Activated naive CD8-positive, alpha-beta T cell (primary cell): ENCODE measurements at regions not wholly inside any gene's neighbourhood (a gene's known extent, or its start where the extent isn't known, plus 50 kb on each side); places are given as distances from the start of the nearest gene placed in this dataset.

Experiments used
- H3K27ac Mint-ChIP-seq: one replicate; pipeline ENCODE4 v1.8.0; 2021; ENCODE audit warnings: mixed read lengths
- H3K27me3 Mint-ChIP-seq: one replicate; pipeline ENCODE4 v1.8.0; 2021; ENCODE audit warnings: mixed read lengths
- H3K36me3 Mint-ChIP-seq: one replicate; pipeline ENCODE4 v1.8.0; 2021; ENCODE audit warnings: mixed read lengths
- H3K4me1 Mint-ChIP-seq: one replicate; pipeline ENCODE4 v1.8.0; 2021; ENCODE audit warnings: low read depth, mixed read lengths
- H3K4me3 Mint-ChIP-seq: one replicate; pipeline ENCODE4 v1.8.0; 2021; ENCODE audit warnings: mild to moderate bottlenecking, mixed read lengths
- H3K9me3 Mint-ChIP-seq: one replicate; pipeline ENCODE4 v1.8.0; 2021; ENCODE audit warnings: low read depth, mixed read lengths

DNA sequence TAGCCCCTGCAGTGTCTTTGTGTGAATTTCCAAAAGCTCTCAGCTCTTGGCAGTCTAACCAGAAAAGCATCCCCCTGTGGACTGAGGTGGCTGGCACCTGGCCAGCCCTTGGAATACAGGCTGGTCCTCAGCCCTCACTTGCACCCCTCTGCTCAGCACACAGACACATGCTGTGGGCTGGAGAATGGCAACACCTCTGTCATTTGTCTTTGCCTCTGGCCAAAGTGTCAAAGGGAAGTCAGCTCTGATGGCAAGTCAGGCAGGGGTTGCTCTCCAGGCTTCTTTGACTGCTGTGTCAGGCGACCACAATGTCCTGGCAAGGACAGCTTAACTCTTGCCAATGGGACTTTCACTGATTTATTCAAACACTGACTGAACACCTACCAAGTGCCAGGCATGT, 724.8 kb downstream of the INHBA start:
- no peak overlapping the region for H3K27ac Mint-ChIP-seq
- no peak overlapping the region for H3K4me3 Mint-ChIP-seq
- no peaks in the 10 kb centered on the region for H3K36me3 Mint-ChIP-seq

DNA sequence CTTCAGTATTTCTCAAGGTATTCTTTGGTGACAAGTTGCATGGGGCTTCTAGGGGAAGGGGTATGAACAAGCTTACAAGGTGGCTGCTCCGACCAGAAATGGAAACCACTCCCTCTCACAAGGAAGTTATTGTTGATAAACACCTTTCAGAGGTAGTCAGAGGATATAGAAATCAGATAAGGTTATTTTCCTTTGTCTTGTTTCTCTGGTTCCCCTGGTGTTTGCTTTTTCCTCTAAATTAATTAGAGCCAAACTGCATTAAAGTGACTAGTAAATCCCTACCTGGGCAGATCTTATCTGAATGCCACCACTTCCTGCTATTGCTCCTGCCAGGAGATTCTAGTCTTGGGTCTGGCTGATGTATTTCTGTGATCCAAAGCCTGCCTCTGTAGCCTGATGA, 725.4 kb downstream of the INHBA start:
- H3K36me3 Mint-ChIP-seq: no peaks in the 10 kb centered on the region
- H3K4me1 Mint-ChIP-seq: no peaks in the 10 kb centered on the region
- H3K27me3 Mint-ChIP-seq: no peaks in the 10 kb centered on the region
- H3K9me3 Mint-ChIP-seq: peaks cover 9% of the 10 kb centered on the region
- H3K27ac Mint-ChIP-seq: no peak overlapping the region
- no peak overlapping the region for H3K4me3 Mint-ChIP-seq

More for the DNA sequence above, 724.8 kb downstream of the INHBA start:
- no peaks in the 10 kb centered on the region for H3K27me3 Mint-ChIP-seq
- H3K9me3 Mint-ChIP-seq: peaks cover 10% of the 10 kb centered on the region
- H3K4me1 Mint-ChIP-seq: no peaks in the 10 kb centered on the region

DNA sequence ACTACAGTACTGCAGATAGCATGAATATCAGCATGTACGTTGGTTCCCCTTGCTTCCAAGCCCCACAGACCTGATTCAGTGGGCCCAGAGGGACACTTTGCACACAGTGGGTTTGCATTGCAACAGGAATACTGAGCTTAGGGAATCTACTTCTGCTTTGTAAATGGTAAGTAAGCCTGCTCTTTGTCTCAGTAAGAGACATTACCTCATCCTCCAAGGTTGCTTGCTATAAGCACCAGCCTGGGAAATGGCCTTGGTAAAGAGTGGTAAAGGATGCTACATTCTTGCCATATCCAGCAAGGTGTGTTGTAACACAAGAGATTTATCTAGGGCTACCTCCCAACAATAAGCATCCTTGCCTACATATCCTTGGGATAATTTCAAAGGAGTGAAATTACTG, 730.5 kb downstream of the INHBA start:
- H3K36me3 Mint-ChIP-seq: no peaks in the 10 kb centered on the region
- H3K27ac Mint-ChIP-seq: no peak overlapping the region
- H3K27me3 Mint-ChIP-seq: no peaks in the 10 kb centered on the region
- H3K4me3 Mint-ChIP-seq: no peak overlapping the region
- peaks cover 6% of the 10 kb centered on the region for H3K9me3 Mint-ChIP-seq
- no peaks in the 10 kb centered on the region for H3K4me1 Mint-ChIP-seq

DNA sequence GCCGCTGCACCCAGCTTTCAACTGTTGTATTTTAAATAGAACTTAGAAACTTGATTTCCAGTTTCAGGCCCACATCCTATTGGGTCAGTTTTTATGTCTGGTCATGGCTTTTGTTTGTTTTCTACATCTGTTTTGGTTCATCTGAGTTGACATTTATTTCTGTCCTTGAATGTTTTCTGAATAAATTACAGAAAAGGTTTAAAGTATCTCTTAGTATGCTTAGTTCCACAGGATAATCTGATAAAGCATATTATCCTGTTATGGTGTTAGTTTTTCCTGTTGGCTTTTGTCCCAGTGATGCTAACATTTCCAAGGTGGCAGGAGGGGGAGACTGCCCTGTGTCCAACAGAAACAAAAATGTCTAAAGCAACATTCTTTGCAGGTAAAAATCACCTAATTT, 733.2 kb downstream of the INHBA start:
- no peaks in the 10 kb centered on the region for H3K27me3 Mint-ChIP-seq
- no peak overlapping the region for H3K4me3 Mint-ChIP-seq
- H3K9me3 Mint-ChIP-seq: no peaks in the 10 kb centered on the region
- H3K36me3 Mint-ChIP-seq: no peaks in the 10 kb centered on the region
- no peak overlapping the region for H3K27ac Mint-ChIP-seq
- H3K4me1 Mint-ChIP-seq: no peaks in the 10 kb centered on the region

DNA sequence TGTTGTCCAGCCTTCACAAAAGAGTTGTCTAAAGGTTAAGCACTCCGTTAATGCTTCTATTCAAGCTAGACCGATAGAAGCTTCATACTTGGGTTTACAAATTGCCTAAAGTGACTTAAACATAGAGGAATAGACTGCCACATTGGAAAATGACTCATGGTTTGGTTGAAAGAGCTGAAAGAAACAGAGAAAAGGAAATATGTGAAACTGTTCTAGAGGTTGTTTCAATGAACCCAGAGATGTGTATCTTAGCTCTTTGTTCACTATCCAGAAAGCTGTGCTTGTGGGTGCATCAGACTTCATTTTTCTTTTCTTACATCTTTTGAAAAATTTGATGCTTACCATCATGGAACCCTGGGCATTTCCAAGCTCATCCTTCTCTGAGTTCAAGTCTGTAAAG, 736.2 kb downstream of the INHBA start:
- H3K4me1 Mint-ChIP-seq: no peaks in the 10 kb centered on the region

DNA sequence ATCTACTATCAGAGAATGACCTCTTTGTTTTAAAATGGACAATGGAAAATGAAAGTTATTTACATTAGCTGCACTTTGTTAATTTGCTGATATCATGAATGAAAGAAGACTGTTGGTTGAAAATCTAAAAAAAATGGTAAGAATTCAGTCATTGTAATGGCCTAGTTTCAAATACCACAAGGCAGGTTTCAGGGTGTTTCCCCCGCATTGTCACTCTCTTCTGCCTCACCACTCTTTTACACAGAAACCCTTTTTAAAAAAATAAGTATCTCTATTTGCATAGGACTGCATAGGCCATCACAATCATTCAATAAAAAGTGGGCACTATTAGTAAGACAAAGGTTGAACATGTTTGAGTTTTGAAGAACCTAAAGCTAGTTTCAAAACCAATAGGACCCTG, 737.1 kb downstream of the INHBA start:
- Mint-ChIP-seq H3K27me3 (no peaks in the 10 kb centered on the region), H3K27ac (no peak overlapping the region), H3K4me3 (no peak overlapping the region), H3K36me3 (no peaks in the 10 kb centered on the region), H3K4me1 (no peaks in the 10 kb centered on the region), H3K9me3 (no peaks in the 10 kb centered on the region)

More for the DNA sequence above, 736.2 kb downstream of the INHBA start:
- H3K27ac Mint-ChIP-seq: no peak overlapping the region
- no peaks in the 10 kb centered on the region for H3K9me3 Mint-ChIP-seq
- H3K36me3 Mint-ChIP-seq: no peaks in the 10 kb centered on the region
- no peaks in the 10 kb centered on the region for H3K27me3 Mint-ChIP-seq
- H3K4me3 Mint-ChIP-seq: no peak overlapping the region

DNA sequence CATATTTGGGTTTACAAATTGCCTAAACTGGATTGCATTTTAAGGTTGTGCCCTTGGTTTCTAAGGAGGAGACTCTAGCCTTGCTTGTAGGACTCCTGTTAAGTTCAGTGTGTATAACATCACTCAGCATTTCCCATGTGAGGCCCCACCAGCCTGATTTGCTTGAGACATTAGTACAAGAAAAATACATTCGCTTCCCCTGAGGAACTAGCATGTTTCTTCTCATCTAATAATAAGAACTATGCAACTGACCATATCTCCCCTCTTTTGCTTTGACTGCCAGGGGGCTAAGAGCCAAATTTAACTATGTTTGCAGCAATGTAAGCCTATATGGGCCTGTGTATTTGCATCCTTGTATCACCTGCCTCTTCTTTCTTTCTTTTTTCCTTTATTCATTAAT, 737.9 kb downstream of the INHBA start:
- H3K4me1 Mint-ChIP-seq: no peaks in the 10 kb centered on the region
- no peaks in the 10 kb centered on the region for H3K9me3 Mint-ChIP-seq
- no peaks in the 10 kb centered on the region for H3K36me3 Mint-ChIP-seq
- no peaks in the 10 kb centered on the region for H3K27me3 Mint-ChIP-seq
- H3K4me3 Mint-ChIP-seq: no peak overlapping the region
- no peak overlapping the region for H3K27ac Mint-ChIP-seq

DNA sequence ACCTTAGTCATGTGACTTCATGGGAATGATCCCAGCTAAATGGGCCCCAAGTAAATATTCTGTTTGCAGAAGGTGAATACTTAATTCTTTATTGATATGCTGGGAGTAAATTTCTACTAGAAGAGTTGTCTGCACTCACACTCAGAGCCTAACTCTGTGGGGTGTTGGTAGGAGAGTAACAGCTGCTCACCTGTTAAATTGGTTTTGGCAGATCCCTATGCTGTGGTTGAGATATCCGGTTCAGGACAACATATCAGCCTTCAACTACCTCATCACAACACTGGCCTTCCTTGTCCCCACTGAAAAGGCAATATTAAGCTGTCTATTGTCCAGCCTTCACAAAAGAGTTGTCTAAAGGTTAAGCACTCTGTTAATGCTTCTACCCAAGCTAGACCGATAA, 738.3 kb downstream of the INHBA start:
- Mint-ChIP-seq H3K27ac (no peak overlapping the region), H3K36me3 (no peaks in the 10 kb centered on the region), H3K27me3 (no peaks in the 10 kb centered on the region), H3K4me1 (no peaks in the 10 kb centered on the region), H3K9me3 (no peaks in the 10 kb centered on the region), H3K4me3 (no peak overlapping the region)

DNA sequence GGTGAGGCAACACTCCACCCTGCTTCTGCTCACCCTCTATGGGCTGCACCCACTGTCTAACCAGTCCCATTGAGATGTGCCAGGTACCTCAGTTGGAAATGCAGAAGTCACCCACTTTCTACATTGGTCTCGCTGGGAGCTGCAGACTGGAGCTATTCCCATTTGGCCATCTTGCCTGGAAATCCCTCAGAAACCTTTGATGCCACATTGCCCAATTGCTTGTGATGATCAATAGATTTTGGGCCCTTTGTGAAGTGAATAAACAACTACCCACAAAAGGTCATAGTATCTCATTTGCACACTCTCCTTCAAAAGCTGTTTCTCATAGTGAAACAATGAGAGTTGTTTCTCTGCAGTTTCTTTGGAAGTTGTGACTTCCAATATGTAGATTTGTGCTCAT, 742.9 kb downstream of the INHBA start:
- Mint-ChIP-seq H3K9me3 (no peaks in the 10 kb centered on the region), H3K36me3 (no peaks in the 10 kb centered on the region), H3K27me3 (no peaks in the 10 kb centered on the region), H3K4me3 (no peak overlapping the region), H3K4me1 (no peaks in the 10 kb centered on the region), H3K27ac (no peak overlapping the region)

DNA sequence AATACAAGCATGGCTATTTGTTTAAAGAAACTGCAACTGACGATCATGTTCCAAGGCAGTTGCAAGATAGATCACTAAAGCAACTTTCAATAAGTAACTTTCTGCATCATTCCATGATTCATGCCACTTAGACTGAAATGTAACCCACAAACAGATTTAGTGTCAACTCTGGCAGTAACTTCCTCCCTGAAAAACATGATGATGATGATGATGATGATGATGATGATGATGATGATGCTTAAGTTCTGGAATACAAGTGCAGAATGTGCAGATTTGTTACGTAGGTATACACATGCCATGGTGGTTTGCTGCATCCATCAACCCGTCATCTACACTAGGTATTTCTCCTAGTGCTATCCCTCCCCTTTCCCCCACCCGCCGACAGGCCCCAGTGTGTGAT, 754.7 kb downstream of the INHBA start:
- H3K27me3 Mint-ChIP-seq: no peaks in the 10 kb centered on the region
- H3K36me3 Mint-ChIP-seq: no peaks in the 10 kb centered on the region
- no peak overlapping the region for H3K4me3 Mint-ChIP-seq

DNA sequence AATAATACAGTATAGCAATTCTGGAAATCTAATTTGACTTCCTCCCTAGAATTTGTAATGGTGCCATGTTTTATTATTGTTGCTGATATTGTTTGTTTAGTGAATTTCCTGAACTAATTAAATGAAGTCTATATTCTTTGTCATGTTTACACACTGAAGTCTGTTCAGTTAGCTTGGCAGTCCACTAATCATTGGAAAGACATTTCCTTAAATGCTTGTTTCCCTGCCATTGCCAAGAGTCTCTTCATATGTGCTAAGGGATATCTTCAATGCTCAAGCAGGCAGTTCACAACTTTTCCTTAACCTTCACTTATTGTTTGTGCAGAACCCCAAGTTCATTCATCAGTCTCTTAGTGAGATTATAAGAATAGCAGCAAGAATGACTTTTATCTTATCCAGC, 755.3 kb downstream of the INHBA start:
- no peaks in the 10 kb centered on the region for H3K36me3 Mint-ChIP-seq
- no peaks in the 10 kb centered on the region for H3K4me1 Mint-ChIP-seq
- peaks cover 24% of the 10 kb centered on the region for H3K9me3 Mint-ChIP-seq
- no peaks in the 10 kb centered on the region for H3K27me3 Mint-ChIP-seq
- no peak overlapping the region for H3K4me3 Mint-ChIP-seq
- H3K27ac Mint-ChIP-seq: no peak overlapping the region

More for the DNA sequence above, 754.7 kb downstream of the INHBA start:
- Mint-ChIP-seq H3K4me1 (no peaks in the 10 kb centered on the region), H3K9me3 (peaks cover 27% of the 10 kb centered on the region), H3K27ac (no peak overlapping the region)

DNA sequence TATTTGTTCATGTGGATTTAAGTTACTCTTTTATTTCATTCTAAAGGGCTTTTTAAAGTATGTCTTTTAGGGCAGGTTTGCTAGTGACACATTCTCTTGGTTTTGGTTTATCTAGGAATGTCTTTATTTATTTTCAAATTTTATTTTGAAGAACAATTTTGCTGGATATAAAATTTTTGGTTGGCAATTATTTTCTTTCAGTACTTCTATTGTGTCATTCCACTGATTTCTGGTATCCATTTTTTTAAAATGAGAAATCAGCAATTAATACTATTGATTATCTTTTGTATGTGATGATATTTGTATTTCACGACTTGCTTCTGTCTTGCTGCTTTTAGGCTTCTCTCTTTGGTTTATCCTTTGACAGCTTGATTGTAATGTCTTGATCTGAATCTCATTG, 756.3 kb downstream of the INHBA start:
- Mint-ChIP-seq H3K27ac (no peak overlapping the region), H3K27me3 (no peaks in the 10 kb centered on the region), H3K4me1 (no peaks in the 10 kb centered on the region), H3K36me3 (no peaks in the 10 kb centered on the region), H3K9me3 (peaks cover 21% of the 10 kb centered on the region), H3K4me3 (no peak overlapping the region)

DNA sequence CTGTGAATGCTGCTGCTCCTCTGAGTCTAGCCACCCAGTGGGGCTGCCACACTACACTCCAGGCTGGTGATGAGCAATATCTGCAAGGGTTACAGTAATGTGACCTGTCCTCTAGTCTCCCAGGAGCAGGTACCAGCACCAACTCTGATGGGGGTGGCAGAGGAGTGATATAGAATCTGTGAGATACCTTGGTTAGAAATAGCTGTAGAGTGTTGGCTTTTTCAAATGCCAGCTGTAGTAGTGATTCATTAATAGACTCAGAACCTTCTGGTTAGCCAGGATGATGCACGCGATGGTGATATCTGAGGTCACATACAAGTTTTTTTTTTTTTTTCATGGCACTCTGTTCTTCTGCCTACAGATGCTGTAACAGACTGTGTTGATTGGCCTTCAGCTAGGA, 757.1 kb downstream of the INHBA start:
- no peaks in the 10 kb centered on the region for H3K27me3 Mint-ChIP-seq
- no peaks in the 10 kb centered on the region for H3K36me3 Mint-ChIP-seq
- H3K4me1 Mint-ChIP-seq: no peaks in the 10 kb centered on the region
- H3K27ac Mint-ChIP-seq: no peak overlapping the region
- no peak overlapping the region for H3K4me3 Mint-ChIP-seq
- H3K9me3 Mint-ChIP-seq: peaks cover 21% of the 10 kb centered on the region

DNA sequence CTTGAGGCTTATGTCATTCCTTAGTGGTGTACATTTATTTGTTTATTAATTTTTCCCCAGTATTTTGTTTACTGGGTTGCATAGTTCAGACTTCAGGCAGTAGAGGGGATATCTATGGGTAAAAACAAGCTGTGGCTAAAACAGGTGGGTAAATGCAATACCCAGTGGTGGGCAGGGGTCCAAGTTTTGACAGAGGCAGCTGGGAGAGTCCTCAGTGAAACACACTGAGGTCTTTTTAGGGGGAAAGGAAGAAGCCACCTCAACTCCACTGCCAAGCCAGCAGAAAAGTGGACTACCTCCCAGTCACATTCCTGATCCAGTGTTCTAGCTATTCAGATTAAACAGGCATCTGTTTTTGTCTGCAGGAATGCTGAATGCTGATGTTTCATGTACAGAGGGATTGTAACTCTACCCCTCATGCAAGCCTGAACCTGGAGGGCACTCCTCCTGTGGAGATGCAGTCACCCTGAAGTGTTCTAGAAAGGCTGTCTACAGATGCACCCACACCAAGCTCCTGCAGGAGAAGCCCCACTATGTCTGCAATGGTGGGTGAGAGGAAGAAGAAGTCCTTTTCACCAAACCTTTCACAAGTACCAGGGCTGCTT, 757.8 kb downstream of the INHBA start:
- Mint-ChIP-seq H3K4me1 (no peaks in the 10 kb centered on the region), H3K36me3 (no peaks in the 10 kb centered on the region), H3K4me3 (no peak overlapping the region), H3K27ac (no peak overlapping the region), H3K27me3 (no peaks in the 10 kb centered on the region), H3K9me3 (peaks cover 21% of the 10 kb centered on the region)

DNA sequence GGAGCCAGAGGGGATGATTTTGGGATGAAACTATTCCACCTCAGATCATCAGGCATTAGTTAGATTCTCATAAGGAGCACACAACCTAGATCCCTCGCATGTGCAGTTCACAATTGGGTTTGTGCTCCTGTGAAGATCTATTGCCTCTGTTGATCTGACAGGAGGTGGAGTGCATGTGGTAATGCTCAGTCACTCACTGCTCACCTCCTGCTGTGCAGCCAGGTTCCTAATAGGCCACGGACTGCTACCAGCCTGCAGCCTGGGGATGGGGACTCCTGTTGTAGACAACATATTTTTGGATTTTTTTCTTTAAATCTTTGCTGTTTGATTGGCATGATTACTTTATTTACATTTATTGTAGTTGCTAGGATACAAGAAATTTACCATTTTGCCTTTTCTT, 765.0 kb downstream of the INHBA start:
- Mint-ChIP-seq H3K9me3 (peaks cover 9% of the 10 kb centered on the region), H3K36me3 (no peaks in the 10 kb centered on the region)

DNA sequence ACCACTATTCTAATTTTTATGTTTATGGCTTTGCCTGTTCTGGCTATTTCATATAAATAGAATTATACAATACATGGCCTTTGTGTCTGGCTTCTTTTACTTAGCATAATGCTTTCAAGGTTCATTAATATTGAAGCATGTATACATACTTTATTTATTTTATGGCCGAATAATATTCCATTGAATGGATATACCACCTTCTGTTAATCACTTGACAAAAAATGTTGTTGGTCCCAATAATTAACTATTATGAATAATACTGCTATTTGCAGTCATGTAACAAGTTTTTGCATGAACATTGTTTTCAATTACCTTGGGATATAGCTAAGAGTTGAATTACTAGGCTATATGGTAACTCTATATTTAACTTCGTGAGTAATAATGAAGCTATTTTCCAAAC, 767.5 kb downstream of the INHBA start:
- Mint-ChIP-seq H3K4me1 (no peaks in the 10 kb centered on the region), H3K9me3 (peaks cover 9% of the 10 kb centered on the region), H3K27me3 (no peaks in the 10 kb centered on the region), H3K27ac (no peak overlapping the region), H3K4me3 (no peak overlapping the region), H3K36me3 (no peaks in the 10 kb centered on the region)

More for the DNA sequence above, 765.0 kb downstream of the INHBA start:
- Mint-ChIP-seq H3K4me1 (no peaks in the 10 kb centered on the region), H3K27ac (no peak overlapping the region), H3K4me3 (no peak overlapping the region), H3K27me3 (no peaks in the 10 kb centered on the region)
